Hippocampal formation (tissue), 2 donors: ENCODE measurements at regions not wholly inside any gene's neighbourhood (a gene's known extent, or its start where the extent isn't known, plus 50 kb on each side); places are given as distances from the start of the nearest gene placed in this dataset.
"Not testable (repeated sequence)": the region's sequence is repeated elsewhere in the genome, so short reads cannot be mapped to it uniquely, and the experiment has no call there.

ENCODE experiments used
- DNase-seq, 2 donors: peaks; one replicate each; lab custom pipeline; 2025; lab: John Stamatoyannopoulos, UW

GRCh38 chr10:128178302-128178958 is 52.2 kb upstream of the MKI67 start:
- DNase-seq = no peak

GRCh38 chr10:128180843-128181242 is 54.6 kb upstream of the MKI67 start:
- DNase-seq = no peak

GRCh38 chr10:128185627-128186026 is 59.4 kb upstream of the MKI67 start:
- DNase-seq = no peak

GRCh38 chr10:128186959-128187787 is 61.0 kb upstream of the MKI67 start:
- peak in 1 of 2 donors; percentile 5 for DNase-seq

- no peak for DNase-seq
These were observed 61.6 kb upstream of the MKI67 start for GRCh38 chr10:128187788-128188185.

GRCh38 chr10:128189176-128189575 is 63.0 kb upstream of the MKI67 start:
- no peak for DNase-seq

- no peak for DNase-seq
These were observed 65.6 kb upstream of the MKI67 start for GRCh38 chr10:128191847-128192246.

GRCh38 chr10:128201826-128202225 is 75.6 kb upstream of the MKI67 start:
- not testable (repeated sequence) for DNase-seq

GRCh38 chr10:128203028-128203427 is 76.8 kb upstream of the MKI67 start:
- no peak for DNase-seq

GRCh38 chr10:128205591-128205990 is 79.4 kb upstream of the MKI67 start:
- DNase-seq = not testable (repeated sequence)

- no peak for DNase-seq
These were observed 80.5 kb upstream of the MKI67 start for GRCh38 chr10:128206676-128207075.

- DNase-seq = no peak
These were observed 83.6 kb upstream of the MKI67 start for GRCh38 chr10:128209862-128210214.

- peak in 1 of 2 donors; percentile 43 for DNase-seq
These were observed 84.2 kb upstream of the MKI67 start for GRCh38 chr10:128210215-128211063.

- DNase-seq = no peak
These were observed 84.9 kb upstream of the MKI67 start for GRCh38 chr10:128211064-128211504.

GRCh38 chr10:128211953-128212727 is 85.9 kb upstream of the MKI67 start:
- peak; percentile 19 to 62 for DNase-seq

- DNase-seq = no peak
These were observed 86.9 kb upstream of the MKI67 start for GRCh38 chr10:128213156-128213555.

- DNase-seq = no peak
These were observed 89.5 kb upstream of the MKI67 start for GRCh38 chr10:128215733-128216132.

- no peak for DNase-seq
These were observed 90.9 kb upstream of the MKI67 start for GRCh38 chr10:128217136-128217535.

- no peak for DNase-seq
These were observed 91.9 kb upstream of the MKI67 start for GRCh38 chr10:128218161-128218560.

- no peak for DNase-seq
These were observed 93.1 kb upstream of the MKI67 start for GRCh38 chr10:128219295-128219694.

GRCh38 chr10:128220021-128220420 is 93.8 kb upstream of the MKI67 start:
- no peak for DNase-seq

GRCh38 chr10:128221117-128221516 is 94.9 kb upstream of the MKI67 start:
- DNase-seq = no peak
